ENCODE measurements at regions not wholly inside any gene's neighbourhood (a gene's known extent, or its start where the extent isn't known, plus 50 kb on each side); places are given as distances from the start of the nearest gene placed in this dataset.

GRCh38 chr3:88574146-88574545 lies 424.4 kb downstream of the C3orf38 start:
- H4K5ac ChIP-seq (ENCODE audit: insufficient read length, low read depth, low read length) = no peak overlapping the region
- no peaks in the 10 kb centered on the region for H3K79me1 ChIP-seq (ENCODE audit: low read depth, low read length)
- H3K27ac ChIP-seq (ENCODE audit: low read depth, low read length) = no peak overlapping the region
- no peak overlapping the region for H3K56ac ChIP-seq (replicated peaks; ENCODE audit: insufficient read length, low read depth, low read length)
- no peaks in the 10 kb centered on the region for H3K36me3 ChIP-seq (ENCODE audit: control insufficient read depth in 2 of 4, insufficient read depth in 4 of 4, low read length in 3 of 4)
- FAIRE-seq (no peak), DNase-seq (ENCODE audit: low read depth in 1 of 2, low spot score in 2 of 2) (no peak)
- H2BK5ac ChIP-seq (ENCODE audit: low read depth, low read length) = no peak overlapping the region
- H4K91ac ChIP-seq (replicated peaks; ENCODE audit: insufficient read length, low read length) = no peak overlapping the region
- no peaks in the 10 kb centered on the region for H4K20me1 ChIP-seq (replicated peaks in 1 of 2; ENCODE audit: control insufficient read depth in 1 of 2, insufficient read depth in 2 of 2, low read length in 2 of 2)
- no peak overlapping the region for H3K4me3 ChIP-seq (ENCODE audit: extremely low read depth in 1 of 4, insufficient read depth in 2 of 4, low read depth in 3 of 4, low read length in 4 of 4)
- no peaks in the 10 kb centered on the region for H3K23me2 ChIP-seq (ENCODE audit: low read depth, low read length)
- no peak overlapping the region for H2BK12ac ChIP-seq (ENCODE audit: low read depth, low read length)
- CTCF ChIA-PET (ENCODE audit: partially characterized antibody) = no interaction called here
- no peak overlapping the region for H3K18ac ChIP-seq (ENCODE audit: extremely low read depth, low read length)
- no peaks in the 10 kb centered on the region for H3K27me3 ChIP-seq (replicated peaks in 1 of 4; ENCODE audit: control insufficient read depth in 3 of 4, extremely low read depth in 1 of 4, insufficient read depth in 3 of 4, low read length in 3 of 4)
- no peak overlapping the region for H2BK120ac ChIP-seq (replicated peaks; ENCODE audit: low read depth, low read length)
- no peak overlapping the region for H4K8ac ChIP-seq (ENCODE audit: extremely low read depth, insufficient read depth, low read length)
- H2AFZ ChIP-seq (ENCODE audit: low read length) = no peak overlapping the region
- H3K14ac ChIP-seq (ENCODE audit: insufficient read length) = no peak overlapping the region
- TF ChIP-seq SP2 (IDR thresholded peaks at IDR 0.05; ENCODE audit: low read length) (no peak), GTF2F1 (IDR thresholded peaks at IDR 0.05; ENCODE audit: borderline replicate concordance, low read depth, low read length) (no peak), SP1 (IDR thresholded peaks at IDR 0.05; ENCODE audit: low read depth, low read length) (no peak), HDAC2 (IDR thresholded peaks at IDR 0.05; ENCODE audit: borderline replicate concordance in 1 of 2, low read depth in 2 of 2, low read length in 2 of 2) (no peak), POLR2A (IDR thresholded peaks at IDR 0.05; ENCODE audit: control extremely low read depth in 1 of 2, low read depth in 2 of 2, low read length in 2 of 2) (no peak), SRF (IDR thresholded peaks at IDR 0.05; ENCODE audit: low read depth, low read length) (no peak), CEBPB (IDR thresholded peaks at IDR 0.05; ENCODE audit: low read depth, low read length) (no peak)
- H2BK15ac ChIP-seq (ENCODE audit: low read length) = no peak overlapping the region
- H3K9me3 ChIP-seq (ENCODE audit: insufficient read depth in 2 of 2, low read depth in 1 of 2, low read length in 1 of 2) = no peaks in the 10 kb centered on the region
- H3K4me2 ChIP-seq (ENCODE audit: insufficient read depth in 1 of 2, low read depth in 2 of 2, low read length in 2 of 2) = no peak overlapping the region
- 92% methylated on average over 4 of the region's 4 CpGs; no CpG with 5 or more reads in 1 of the 2 experiments for WGBS, 2 experiments (ENCODE audit: extremely low coverage in 1 of 2, insufficient coverage in 1 of 2, insufficient read length in 1 of 2, insufficient replicate concordance in 2 of 2, low coverage in 1 of 2, low lambda C conversion rate in 2 of 2, missing lambda C conversion rate in 1 of 2)
- no peak overlapping the region for H3K9ac ChIP-seq (replicated peaks in 1 of 4; ENCODE audit: extremely low read depth in 1 of 4, low read depth in 3 of 4, low read length in 3 of 4)
- H3K4me1 ChIP-seq (replicated peaks in 1 of 4; ENCODE audit: control insufficient read depth in 3 of 4, insufficient read depth in 4 of 4, low read length in 3 of 4) = no peaks in the 10 kb centered on the region
- H3K23ac ChIP-seq (ENCODE audit: insufficient read length) = no peak overlapping the region
- H3K4ac ChIP-seq (replicated peaks; ENCODE audit: insufficient read length, low read depth, low read length) = no peak overlapping the region
- no peak overlapping the region for H2BK20ac ChIP-seq (ENCODE audit: low read length)
- POLR2A ChIA-PET (ENCODE audit: partially characterized antibody) = no interaction called here
- no peak overlapping the region for H2AK5ac ChIP-seq (ENCODE audit: low read depth, low read length)
- no peaks in the 10 kb centered on the region for H3K79me2 ChIP-seq (ENCODE audit: control insufficient read depth in 1 of 2, insufficient read depth in 2 of 2, low read length in 2 of 2)

Measured in H1 (cell line).